ENCODE measurements at regions not wholly inside any gene's neighbourhood (a gene's known extent, or its start where the extent isn't known, plus 50 kb on each side); places are given as distances from the start of the nearest gene placed in this dataset.

DNA sequence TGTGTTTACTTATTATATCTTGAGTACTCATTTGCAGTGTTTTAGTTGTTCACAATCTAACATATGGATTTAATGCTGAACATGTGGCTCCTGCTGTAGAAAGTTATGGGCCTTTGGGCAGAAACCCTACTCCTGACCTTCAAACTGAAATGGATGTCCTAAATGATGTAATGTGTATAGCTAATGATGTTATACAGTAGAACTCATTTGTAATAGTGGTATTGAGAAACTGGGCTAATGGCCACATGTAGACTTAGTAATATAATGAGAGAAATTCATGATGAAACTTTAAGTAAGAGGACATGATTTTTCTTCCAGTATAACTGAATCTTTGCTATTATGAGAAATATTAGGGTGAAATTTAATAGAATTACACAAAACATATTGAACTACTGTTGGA, 121.3 kb upstream of the PTPRK start:
- no peak for FAIRE-seq
- Histone ChIP-seq H3K36me3 (ENCODE audit: control insufficient read depth in 2 of 3, insufficient read depth in 3 of 3, low read length in 3 of 3) (no peaks in the 10 kb centered on the region), H3K4me1 (ENCODE audit: control insufficient read depth in 2 of 3, insufficient read depth in 2 of 3, low read depth in 1 of 3, low read length in 3 of 3) (no peaks in the 10 kb centered on the region), H3K27me3 (ENCODE audit: control insufficient read depth, insufficient read depth, low read length) (no peaks in the 10 kb centered on the region), H3K9me3 (ENCODE audit: control insufficient read depth in 2 of 3, insufficient read depth in 1 of 3, low read length in 3 of 3) (no peaks in the 10 kb centered on the region), H3K4me3 (ENCODE audit: low read length in 3 of 3) (no peak overlapping the region), H3K27ac (ENCODE audit: low read depth in 2 of 2, low read length in 2 of 2) (no peak overlapping the region), H3K9ac (ENCODE audit: low read length in 3 of 3) (no peak overlapping the region)
- intact Hi-C loops (cut with DNase I), result no loop called here
- TF ChIP-seq, protein P1, sequence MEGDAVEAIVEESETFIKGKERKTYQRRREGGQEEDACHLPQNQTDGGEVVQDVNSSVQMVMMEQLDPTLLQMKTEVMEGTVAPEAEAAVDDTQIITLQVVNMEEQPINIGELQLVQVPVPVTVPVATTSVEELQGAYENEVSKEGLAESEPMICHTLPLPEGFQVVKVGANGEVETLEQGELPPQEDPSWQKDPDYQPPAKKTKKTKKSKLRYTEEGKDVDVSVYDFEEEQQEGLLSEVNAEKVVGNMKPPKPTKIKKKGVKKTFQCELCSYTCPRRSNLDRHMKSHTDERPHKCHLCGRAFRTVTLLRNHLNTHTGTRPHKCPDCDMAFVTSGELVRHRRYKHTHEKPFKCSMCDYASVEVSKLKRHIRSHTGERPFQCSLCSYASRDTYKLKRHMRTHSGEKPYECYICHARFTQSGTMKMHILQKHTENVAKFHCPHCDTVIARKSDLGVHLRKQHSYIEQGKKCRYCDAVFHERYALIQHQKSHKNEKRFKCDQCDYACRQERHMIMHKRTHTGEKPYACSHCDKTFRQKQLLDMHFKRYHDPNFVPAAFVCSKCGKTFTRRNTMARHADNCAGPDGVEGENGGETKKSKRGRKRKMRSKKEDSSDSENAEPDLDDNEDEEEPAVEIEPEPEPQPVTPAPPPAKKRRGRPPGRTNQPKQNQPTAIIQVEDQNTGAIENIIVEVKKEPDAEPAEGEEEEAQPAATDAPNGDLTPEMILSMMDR (IDR thresholded peaks at IDR 0.05; ENCODE audit: borderline replicate concordance, extremely low read depth, insufficient read depth), result no peak
- no peak for DNase-seq

GRCh38 chr6:128638817-128639216, 118.4 kb upstream of the PTPRK start:
- TF ChIP-seq, protein P1 (IDR thresholded peaks at IDR 0.05; ENCODE audit: borderline replicate concordance, extremely low read depth, insufficient read depth), result no peak

GRCh38 chr6:128635219-128635618, 114.8 kb upstream of the PTPRK start:
- TF ChIP-seq, protein P1 (IDR thresholded peaks at IDR 0.05; ENCODE audit: borderline replicate concordance, extremely low read depth, insufficient read depth), result no peak

More at GRCh38 chr6:128638817-128639216, 118.4 kb upstream of the PTPRK start:
- no peaks in the 10 kb centered on the region for H3K27me3 ChIP-seq (ENCODE audit: control insufficient read depth, insufficient read depth, low read length)
- FAIRE-seq (no peak), DNase-seq (no peak)
- H3K4me3 ChIP-seq (ENCODE audit: low read length in 3 of 3), result no peak overlapping the region
- intact Hi-C loops (cut with DNase I), result no loop called here
- H3K36me3 ChIP-seq (ENCODE audit: control insufficient read depth in 2 of 3, insufficient read depth in 3 of 3, low read length in 3 of 3), result no peaks in the 10 kb centered on the region
- no peak overlapping the region for H3K9ac ChIP-seq (ENCODE audit: low read length in 3 of 3)
- H3K27ac ChIP-seq (ENCODE audit: low read depth in 2 of 2, low read length in 2 of 2), result no peak overlapping the region
- no peaks in the 10 kb centered on the region for H3K9me3 ChIP-seq (ENCODE audit: control insufficient read depth in 2 of 3, insufficient read depth in 1 of 3, low read length in 3 of 3)
- no peaks in the 10 kb centered on the region for H3K4me1 ChIP-seq (ENCODE audit: control insufficient read depth in 2 of 3, insufficient read depth in 2 of 3, low read depth in 1 of 3, low read length in 3 of 3)

GRCh38 chr6:128632131-128632530, 111.7 kb upstream of the PTPRK start:
- H3K9me3 ChIP-seq (ENCODE audit: control insufficient read depth in 2 of 3, insufficient read depth in 1 of 3, low read length in 3 of 3), result no peaks in the 10 kb centered on the region
- H3K9ac ChIP-seq (ENCODE audit: low read length in 3 of 3), result no peak overlapping the region
- H3K27ac ChIP-seq (ENCODE audit: low read depth in 2 of 2, low read length in 2 of 2), result no peak overlapping the region
- intact Hi-C loops (cut with DNase I), result no loop called here
- DNase-seq (no peak), FAIRE-seq (no peak)
- TF ChIP-seq, protein P1 (IDR thresholded peaks at IDR 0.05; ENCODE audit: borderline replicate concordance, extremely low read depth, insufficient read depth), result no peak
- H3K27me3 ChIP-seq (ENCODE audit: control insufficient read depth, insufficient read depth, low read length), result no peaks in the 10 kb centered on the region
- no peak overlapping the region for H3K4me3 ChIP-seq (ENCODE audit: low read length in 3 of 3)
- no peaks in the 10 kb centered on the region for H3K4me1 ChIP-seq (ENCODE audit: control insufficient read depth in 2 of 3, insufficient read depth in 2 of 3, low read depth in 1 of 3, low read length in 3 of 3)
- H3K36me3 ChIP-seq (ENCODE audit: control insufficient read depth in 2 of 3, insufficient read depth in 3 of 3, low read length in 3 of 3), result no peaks in the 10 kb centered on the region

More at GRCh38 chr6:128635219-128635618, 114.8 kb upstream of the PTPRK start:
- intact Hi-C loops (cut with DNase I), result no loop called here
- Histone ChIP-seq H3K9me3 (ENCODE audit: control insufficient read depth in 2 of 3, insufficient read depth in 1 of 3, low read length in 3 of 3) (no peaks in the 10 kb centered on the region), H3K27ac (ENCODE audit: low read depth in 2 of 2, low read length in 2 of 2) (no peak overlapping the region), H3K36me3 (ENCODE audit: control insufficient read depth in 2 of 3, insufficient read depth in 3 of 3, low read length in 3 of 3) (no peaks in the 10 kb centered on the region), H3K9ac (ENCODE audit: low read length in 3 of 3) (no peak overlapping the region), H3K4me1 (ENCODE audit: control insufficient read depth in 2 of 3, insufficient read depth in 2 of 3, low read depth in 1 of 3, low read length in 3 of 3) (no peaks in the 10 kb centered on the region), H3K27me3 (ENCODE audit: control insufficient read depth, insufficient read depth, low read length) (no peaks in the 10 kb centered on the region), H3K4me3 (ENCODE audit: low read length in 3 of 3) (no peak overlapping the region)
- FAIRE-seq (no peak), DNase-seq (no peak)

Measured in kidney (tissue), 13 donors.